Fibroblast of lung (primary cell): ENCODE measurements at regions not wholly inside any gene's neighbourhood (a gene's known extent, or its start where the extent isn't known, plus 50 kb on each side); places are given as distances from the start of the nearest gene placed in this dataset.

Source experiments
- CTCF ChIP-seq, 2 donors: IDR thresholded peaks in 1 of 2; conservative IDR thresholded peaks in 1 of 2; 1 replicate in 1 of 2; 2 replicates in 1 of 2; pipeline ENCODE4 v1.5.1; 2011 to 2012; ENCODE audit warnings: low read length in 2 of 2, control low read depth in 1 of 2, inconsistent platforms in 1 of 2, low read depth in 1 of 2, mild to moderate bottlenecking in 1 of 2
- EZH2 ChIP-seq: IDR thresholded peaks from 2 replicates; pipeline ENCODE4 v1.5.1; 2012; ENCODE audit warnings: low read length, control low read depth, mild to moderate bottlenecking; ENCODE audit errors: missing control alignments

DNA sequence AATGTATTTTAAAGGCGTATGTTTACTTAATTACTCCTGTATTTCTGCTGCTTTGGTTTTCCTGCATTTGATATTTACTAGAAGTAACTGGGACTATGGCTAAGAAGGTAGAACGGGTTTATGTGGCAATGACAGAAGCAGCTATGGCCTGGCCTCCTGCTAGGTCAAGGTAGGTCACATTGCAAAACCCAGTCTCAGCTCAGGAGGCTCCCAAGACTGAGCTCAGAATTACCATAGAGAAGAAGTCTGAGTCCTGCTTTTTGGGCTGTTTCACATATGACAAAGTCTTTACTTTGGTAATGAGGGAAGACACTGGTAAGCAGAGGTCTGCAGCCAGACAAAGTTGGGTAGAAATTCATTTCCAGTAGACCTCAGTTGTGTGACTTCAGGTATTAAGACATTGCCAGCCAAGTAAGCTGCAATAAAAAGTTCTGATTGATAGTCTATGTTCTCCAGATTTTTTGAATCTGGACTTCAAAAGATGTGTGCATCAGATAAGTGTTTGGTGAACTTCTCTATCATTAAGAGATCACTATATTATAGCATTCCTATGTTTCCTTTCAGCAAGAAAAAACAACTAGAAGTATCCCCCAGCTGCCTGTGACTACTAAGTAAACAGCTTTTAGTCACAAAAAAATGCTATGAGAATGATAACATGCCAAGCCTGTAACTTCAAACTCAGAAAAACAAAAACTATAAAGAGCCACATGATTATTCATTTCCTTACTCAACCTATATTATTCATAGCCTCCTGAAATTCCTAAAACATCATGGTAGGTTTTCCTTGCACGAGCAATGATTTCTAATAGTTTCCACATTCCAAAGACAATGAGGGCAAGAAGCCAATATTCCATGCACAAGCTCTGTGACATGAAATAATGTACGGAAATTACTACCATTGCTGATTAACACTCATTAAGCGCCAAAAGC lies 312.3 kb downstream of the HAO1 start:
- TF ChIP-seq CTCF (conservative IDR thresholded peaks at IDR 0.05 in 1 of 2, IDR thresholded peaks at IDR 0.05 in 1 of 2; ENCODE audit: low read depth in 1 of 2, low read length in 2 of 2) = no peak
- TF ChIP-seq EZH2 = no peak
